Activated T-cell treated with anti-CD3 and anti-CD28 coated beads, Interleukin-2, amount 50 U/mL, for 48 hours (primary cell): ENCODE measurements at regions not wholly inside any gene's neighbourhood (a gene's known extent, or its start where the extent isn't known, plus 50 kb on each side); places are given as distances from the start of the nearest gene placed in this dataset.
"Not testable (repeated sequence)": the region's sequence is repeated elsewhere in the genome, so short reads cannot be mapped to it uniquely, and the experiment has no call there.

ENCODE experiments used
- DNase-seq, 2 experiments: peaks; one replicate each; pipeline ENCODE4 v3.0.0-alpha.2; 2020

DNA sequence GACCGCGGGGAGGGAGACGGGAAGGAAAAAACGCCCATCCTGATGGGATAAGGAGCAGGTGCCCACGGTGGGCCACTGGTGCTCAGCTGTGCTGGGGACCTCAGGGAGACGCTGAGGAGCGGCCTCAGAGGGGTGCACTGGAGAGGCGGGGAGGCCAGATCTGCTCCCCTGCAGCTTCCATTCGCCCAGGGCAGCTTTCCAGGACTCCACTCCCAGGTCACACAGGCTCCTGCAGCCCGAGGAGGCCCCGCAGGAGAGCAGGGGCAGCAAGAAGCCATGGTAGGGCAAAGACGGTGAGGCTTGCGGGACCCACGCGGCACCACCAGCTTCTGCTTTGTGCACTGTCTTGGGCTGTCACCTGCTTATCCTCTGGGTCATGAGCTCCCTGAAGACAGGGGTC is 82.5 kb upstream of the SULF2 start:
- no peak for DNase-seq

DNA sequence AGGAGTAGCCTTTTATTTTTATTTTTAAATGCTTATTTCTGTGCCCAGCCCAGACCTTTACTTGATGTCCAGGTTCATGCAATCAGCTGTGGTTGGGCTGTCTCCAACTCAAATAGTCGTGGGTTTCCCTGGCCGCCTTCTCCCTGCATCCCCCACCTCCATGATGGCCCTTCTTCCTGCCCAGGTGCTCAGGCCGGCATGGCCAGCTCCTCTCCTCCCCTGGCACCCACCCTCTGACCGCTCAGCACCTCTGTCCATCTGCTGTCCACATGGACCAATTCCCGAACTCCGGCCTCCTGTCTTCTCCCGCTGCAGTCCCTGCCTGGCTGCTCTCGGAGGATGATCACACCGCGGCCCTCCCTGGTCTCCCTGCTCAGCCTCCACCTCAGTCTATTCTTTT is 81.2 kb upstream of the SULF2 start:
- no peak for DNase-seq

DNA sequence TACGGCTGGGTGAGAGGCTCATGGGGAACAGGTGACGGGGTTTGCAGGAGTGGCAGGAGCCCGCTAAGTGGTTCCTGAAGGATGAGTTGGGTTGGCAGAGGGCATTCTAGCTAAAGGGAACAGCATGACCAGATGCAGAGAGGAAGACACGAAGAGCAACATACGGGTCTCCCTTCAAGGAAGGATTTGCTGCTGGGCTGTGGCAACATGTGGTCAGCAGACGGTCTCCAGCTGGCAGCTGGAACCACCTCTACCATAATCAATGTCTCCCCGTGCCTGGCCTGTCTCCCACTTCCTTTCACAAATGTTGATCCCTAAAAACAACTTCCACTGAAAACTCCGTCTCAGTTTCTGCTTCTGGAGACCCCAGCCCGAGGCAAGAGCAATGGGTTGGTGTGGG is 80.6 kb upstream of the SULF2 start:
- no peak for DNase-seq

DNA sequence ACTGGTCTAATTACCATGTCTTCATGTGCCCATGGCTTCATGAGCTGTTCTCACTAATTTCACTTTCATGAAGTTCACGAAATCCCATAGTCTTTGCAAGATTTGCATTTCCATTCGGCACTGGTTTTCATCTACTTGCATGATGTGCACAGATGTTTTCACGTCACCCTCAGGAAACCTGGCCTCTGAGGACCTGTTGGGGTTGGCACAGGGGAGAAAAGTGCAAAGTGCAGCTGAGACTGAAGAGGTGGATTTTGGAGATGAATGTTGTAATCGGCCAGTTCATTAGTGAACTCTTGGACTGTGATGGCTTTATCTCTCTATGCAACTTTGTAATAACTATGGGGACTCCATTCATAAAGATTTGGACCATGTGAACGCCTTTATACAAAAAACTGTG is 80.2 kb upstream of the SULF2 start:
- DNase-seq = no peak

DNA sequence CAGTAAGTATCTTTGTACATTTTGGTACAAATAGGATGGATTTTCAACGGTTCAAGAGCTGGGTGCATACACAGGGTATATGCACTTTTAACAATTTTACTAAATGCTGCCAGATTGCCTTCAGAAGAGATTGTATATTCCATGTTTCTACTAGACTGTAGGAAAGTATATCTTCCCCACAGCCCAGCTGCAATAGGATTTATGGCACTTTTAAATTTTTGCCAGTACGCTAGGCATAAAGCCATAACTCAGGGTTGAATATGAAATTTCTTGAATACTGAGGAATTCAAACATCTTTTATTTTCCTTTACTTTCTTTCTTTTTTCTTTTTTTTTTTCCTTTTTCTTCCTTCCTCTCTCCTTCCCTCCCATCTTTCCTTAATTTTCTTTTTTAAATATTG is 78.7 kb upstream of the SULF2 start:
- DNase-seq = no peak

DNA sequence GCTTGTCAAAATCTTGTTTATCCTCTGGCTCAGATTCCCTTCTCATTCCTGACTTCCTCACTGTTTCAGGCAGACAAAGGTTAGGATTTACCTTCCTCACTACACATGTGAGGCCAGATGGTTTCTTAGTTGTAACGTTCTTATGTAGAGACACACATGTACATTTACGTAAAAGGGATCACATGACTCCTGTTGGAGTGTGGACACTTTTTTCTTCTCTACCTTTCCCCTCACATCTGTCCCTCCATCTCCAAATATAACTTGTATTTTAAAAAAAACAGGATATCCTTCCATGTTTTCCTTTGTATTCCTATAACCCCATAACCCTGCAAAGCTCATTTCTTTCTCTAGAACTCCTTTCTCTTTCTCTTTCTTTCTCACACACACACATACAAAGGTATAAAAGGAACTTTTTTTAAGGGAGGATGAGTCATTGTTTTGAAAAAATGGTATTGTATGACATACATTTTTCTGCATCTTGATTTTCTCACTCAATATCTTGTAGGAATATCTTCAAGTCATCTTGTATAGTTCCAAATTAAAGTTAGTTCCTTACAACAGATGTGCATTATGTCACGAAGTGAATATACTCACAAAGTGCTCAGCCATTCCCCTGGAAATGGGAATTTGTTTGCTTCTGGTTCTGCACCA is 78.2 kb upstream of the SULF2 start:
- no peak for DNase-seq

DNA sequence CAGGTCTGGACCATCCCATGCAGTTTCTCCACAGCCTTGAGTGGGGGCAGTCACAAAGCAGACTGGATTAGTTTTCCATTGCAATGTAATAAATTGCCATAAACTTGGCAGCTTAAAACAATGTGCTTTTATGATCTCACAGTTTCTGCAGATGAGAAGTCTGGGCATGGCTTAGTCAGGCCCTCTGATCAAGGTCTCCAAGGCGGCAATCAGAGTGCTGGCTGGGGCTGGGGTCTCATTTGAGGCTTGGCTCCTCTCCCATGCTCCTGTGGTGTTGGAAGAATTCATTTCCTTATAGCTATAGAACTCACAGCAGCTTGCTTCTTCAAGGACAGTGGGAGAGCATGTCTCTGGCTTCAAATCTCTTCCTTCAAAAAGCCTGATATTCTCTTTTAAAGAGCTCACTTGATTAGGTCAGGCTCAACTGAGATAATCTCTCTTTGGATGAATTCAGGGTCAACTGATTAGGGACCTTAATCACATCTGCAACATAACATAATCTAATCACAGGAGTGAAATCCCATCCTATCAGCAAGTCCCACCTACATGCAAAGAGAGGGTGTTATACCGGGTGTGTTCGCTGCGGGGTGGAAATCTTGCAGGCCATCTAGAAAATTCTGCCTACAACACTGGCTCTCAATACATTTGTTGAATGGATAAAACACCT is 77.4 kb upstream of the SULF2 start:
- DNase-seq = no peak

DNA sequence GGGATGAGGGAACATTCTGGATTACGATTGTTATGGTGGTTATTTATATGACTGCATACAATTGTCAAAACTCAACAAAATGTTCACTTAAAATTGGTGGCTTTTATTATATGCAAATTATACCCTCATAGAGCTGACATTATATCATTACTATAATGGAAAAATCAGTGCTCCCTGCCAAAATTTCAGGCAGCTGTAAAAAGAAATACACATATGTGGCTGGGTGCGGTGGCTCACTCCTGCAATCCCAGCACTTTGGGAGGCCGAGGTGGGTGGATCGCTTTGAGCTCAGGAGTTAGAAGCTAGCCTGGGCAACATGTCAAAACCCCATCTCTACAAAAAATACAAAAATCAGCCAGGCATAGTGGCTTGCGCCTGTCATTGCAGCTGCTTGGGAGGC is 75.8 kb upstream of the SULF2 start:
- DNase-seq = no peak

DNA sequence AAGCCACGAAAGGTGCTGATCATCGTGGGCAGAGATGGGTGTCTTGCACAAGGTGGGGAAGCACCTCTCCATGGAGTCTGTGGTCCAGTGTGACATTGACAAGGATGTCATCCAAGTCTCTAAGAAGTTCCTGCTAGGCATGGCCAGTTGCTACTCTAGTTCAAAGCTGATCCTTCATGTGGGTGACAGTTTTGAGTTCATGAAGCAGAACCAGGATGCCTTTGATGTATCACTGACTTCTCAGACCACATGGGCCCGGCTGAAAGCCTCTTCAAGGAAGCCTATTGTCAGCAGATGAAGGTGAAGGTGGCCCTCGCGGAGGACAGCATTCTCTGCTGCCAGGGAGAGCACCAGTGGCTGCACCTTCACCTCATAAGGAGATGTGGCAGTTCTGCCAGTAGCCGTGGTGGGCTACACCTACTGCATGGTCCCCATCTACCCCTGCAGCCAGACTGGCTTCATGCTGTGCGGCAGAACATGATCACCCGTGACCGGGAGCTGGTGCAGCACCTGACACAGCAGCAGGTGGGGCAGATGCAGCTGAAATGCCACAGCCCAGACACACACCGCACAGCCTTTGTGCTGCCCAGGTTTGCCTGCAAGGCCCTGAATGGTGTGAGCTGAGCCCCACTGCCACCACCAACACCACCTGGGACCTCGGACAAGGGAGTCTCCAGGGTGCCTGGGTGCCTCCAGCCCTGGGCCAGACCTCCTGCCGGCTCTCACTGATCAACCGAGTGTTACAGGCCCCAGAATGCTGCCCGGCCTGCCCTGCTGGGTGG is 75.0 kb upstream of the SULF2 start:
- no peak for DNase-seq

DNA sequence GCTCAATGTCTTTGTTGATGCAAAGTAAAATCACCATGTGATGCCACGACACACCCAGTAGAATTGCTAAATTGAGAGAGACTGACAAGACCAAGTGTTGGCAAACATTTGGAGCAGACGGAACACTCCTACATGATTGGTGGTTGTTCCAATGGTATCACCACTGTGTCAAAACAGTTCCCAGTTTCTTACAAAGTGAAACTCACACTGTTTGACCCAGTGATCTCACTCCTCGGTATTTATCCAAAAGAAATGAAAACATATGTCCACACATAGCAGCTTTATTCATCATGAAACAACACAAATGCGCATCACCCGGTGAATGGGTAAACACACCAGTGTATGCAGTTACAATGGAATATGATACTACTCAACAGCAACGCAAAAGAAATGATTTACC is 74.0 kb upstream of the SULF2 start:
- no peak for DNase-seq

DNA sequence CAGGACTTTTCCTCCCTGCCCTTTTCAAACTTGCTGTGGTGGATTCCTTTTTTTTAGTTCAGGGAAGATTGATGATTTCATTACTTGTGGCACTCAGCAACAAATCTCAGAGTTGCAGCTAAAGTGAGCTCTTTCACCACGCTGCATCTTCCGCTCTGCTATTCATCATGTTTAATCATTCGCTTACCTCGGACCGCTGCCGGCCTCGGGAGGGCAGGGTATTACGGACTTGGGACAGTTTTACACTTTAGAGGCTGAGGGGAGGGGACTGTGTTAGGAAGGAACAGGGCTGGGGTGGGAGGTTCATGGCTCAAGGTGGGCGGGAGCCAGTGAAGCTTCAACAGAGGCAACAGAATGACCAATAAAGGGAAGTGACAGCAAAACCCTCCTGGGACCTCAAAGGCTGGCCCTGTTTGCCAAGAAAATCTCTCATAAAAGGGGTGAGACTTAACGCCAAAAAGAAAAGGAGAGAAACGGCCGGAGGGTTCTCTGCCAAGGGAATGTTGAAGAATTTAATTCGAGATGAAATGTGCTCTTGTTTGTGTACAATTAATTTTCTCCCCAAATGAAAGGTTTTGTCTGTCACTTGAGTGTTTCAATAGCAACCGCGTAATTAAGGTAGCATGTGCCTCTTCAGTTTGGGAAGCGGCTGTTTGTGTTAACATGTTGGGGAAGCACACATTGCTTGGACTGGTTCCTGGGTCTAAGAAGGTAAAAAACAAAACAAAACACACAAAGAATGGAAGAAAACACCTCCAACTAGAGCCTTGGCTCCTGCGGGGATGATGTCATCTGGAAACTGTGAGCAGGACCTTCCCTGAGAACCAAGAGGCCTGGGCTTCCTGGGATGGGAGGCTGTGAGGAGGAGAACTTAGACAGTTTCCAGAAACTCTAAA is 72.5 kb upstream of the SULF2 start:
- DNase-seq = no peak

DNA sequence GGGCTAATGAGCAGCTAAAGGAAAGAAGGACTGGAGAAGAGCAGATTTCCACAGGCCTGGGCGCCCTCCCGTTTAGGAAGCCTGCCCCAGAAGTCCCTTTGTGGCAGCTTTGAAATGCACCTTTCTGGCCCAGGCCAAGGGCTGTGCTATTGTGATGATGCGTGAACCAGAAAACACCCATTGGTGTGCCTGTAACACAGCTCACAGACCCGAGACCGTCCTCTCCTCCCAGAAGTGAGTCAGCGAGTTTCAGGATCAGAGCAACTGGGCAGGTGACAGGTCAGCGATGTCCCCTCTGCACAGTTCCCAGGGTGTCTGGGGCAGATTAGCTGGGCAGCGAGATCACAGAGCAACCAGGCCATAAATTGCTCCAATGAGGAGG is 71.9 kb upstream of the SULF2 start:
- DNase-seq = no peak

DNA sequence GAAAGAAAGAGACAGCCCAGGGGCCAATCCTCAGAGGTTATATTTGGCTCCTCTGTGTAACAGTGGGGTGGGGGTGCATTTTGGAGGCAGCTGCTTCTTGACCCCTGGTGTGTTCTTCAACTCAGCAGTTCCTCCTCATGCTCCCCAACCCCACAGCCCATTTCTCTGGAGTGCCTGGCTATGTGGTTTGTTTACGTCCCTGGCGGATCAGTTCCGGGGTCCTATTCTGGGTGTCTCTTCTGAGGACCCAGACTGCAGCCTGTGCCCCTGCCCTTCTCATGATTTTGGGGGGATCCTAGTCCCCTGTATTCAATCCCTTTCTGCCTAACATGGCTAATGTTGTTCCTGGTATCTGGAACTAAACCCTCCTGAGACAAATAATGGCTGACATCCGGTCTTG is 70.5 kb upstream of the SULF2 start:
- no peak for DNase-seq

DNA sequence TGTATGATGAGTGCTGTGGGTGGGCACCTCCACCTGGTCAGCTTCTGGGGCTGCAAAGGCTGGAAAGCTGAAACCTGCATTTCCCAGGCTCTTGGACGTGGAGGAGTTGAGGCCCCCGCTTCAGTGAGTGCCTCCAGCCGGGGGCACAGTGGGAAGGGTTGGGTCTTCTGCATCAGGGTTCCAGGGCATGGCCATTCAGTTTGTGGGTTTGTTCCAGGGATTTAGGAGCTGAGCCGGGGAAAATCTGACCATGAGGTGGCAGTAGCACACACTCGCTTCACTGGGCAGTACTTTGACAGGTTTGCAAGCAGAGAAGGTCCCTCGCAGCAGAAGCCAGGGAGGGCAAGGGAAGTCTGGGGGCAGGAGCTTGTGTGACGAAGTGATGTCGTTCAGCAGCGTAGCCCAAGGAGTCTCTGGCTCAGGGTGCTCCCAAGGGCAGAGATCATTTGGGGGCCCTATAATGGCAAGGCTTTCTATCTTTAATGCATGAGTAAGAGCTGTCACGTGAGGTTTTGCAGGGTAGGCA is 69.5 kb upstream of the SULF2 start:
- no peak for DNase-seq

DNA sequence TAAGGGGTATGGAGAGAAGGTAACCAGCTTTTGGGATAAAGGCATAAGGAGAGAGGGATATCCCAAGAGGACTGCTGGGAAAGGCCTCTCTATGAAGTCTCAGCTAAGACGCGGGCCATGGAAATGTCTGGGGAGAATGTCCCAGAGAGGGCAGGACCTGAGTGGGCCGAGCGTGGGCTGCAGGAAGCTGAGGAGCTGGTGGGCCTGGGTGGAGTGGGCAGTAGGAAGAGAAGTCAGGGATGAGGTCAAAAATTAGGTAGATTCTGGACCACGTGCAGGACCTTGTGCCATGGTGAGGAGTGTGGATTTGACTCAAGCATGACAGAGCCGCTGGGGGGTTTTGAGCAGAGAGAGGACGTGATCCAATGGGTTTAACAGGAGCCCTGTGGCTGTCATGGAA is 66.5 kb upstream of the SULF2 start:
- no peak for DNase-seq

DNA sequence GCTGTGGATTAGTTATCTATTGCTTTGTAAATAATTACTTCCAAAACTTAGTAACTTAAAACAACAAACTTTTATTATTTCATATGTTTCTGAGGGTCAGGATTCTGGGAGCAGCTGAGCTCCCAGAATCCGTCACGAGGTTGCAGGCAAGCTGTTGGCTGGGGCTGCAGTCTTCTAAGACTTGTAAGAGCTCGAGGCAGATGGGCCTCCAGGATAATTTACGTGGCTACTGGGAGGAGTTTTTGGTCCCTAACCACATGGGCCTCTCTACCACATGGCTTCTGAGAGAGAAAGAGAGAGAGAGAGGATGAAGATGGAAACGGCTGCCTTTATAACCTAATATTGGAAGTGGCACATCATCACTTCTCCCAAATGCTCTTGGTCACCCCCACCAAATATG is 64.9 kb upstream of the SULF2 start:
- no peak for DNase-seq

DNA sequence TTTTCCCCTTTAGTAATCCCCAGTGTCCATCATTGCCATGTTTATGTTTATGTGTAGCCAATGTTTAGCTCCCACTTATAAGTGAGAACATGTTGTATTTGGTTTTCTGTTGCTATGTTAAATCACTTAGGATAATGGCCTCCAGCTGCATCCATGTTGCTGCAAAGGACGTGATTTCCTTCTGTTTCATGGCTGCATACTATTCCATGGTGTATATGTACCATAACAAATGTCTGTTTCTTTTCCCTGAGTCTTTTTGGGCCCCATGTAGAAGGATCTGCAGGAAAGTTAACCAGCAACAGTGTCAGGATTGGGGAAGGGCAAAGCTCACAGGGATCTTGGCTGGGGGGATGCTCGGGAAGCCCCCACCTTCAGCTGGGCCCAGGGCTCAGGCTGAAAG is 64.3 kb upstream of the SULF2 start:
- DNase-seq = no peak

DNA sequence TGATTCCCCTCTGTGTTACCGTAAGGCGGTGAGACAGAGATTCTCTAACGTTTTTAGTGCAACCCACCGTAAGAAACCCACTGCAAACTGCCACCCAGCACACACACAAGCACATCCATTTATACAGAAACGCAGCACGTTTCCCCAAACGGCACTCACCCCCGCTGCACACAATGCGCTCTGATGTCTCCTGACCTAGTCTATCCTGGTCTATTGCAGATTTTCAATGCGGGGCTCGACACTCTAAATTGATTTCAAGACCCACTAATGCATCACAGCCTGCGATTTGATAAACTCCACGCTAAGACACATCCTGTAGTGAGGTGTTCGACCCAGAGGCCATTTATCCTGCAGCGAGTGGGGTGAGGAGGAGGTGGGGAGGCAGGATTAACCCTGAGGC is 63.7 kb upstream of the SULF2 start:
- DNase-seq = no peak

DNA sequence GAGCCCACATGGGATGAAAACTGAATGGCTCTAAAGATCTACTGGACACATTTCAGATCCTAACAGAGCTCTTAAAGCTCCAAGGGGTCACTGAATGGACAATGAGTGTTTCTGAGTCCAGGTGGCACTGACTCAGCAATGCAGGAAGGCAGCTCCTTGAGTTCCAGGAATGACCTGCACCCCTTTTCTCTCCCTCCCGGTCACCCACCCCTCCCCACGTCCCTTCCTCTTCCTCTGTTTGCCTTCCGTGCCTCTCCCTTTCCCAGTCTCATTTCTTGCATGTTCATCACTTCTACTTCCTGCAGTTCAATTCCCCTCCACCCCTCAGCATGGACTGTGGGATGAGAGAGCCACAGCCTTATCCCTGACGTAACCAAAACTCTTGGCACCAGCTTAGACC is 63.3 kb upstream of the SULF2 start:
- DNase-seq = not testable (repeated sequence)

DNA sequence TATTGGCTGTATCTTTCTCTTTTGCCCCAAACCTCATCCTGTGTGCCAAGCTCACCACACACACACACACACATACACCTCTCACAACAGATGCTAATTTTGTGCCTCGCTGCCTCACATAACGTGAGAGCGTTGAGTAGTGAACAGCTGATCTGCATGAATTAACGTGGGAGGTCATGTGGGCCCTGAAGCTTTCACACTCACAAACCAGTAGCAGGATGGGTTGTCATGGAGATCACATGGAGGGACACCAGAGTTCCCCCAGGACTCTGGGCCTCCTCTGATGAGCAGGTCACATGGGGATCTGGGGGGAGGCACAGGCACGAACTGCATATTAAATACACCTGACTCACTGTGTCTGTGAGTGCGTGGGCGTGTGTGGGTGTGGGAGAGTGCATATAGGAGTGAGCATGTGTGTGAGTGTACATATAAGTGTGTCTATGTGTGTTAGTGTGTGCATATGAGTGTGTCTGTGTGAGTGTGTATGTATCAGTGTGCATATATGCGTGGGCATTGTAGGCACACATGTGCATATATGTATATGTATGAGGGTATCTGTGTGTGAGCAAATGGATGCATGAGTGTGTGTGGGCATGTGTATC is 62.7 kb upstream of the SULF2 start:
- no peak for DNase-seq

DNA sequence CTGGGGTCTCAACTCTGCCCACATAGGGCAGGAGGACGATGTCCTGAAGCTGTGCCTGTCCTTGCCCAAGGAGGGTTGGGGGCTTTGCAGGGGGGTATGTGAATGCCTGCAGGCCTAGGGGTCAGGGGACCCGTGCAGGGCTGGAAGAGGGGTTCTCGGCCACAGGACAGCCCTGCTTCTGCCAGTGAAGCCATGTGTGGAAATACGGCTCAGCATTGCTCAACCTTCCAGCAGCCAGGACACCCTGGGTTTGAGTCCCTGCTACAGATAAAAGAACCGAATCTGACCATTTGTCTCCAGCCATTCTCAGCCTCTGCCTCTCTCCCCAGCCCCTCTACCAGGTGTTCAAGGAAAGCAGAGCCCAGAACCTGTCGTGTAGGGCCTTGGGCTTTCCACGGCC is 61.9 kb upstream of the SULF2 start:
- DNase-seq = not testable (repeated sequence)

DNA sequence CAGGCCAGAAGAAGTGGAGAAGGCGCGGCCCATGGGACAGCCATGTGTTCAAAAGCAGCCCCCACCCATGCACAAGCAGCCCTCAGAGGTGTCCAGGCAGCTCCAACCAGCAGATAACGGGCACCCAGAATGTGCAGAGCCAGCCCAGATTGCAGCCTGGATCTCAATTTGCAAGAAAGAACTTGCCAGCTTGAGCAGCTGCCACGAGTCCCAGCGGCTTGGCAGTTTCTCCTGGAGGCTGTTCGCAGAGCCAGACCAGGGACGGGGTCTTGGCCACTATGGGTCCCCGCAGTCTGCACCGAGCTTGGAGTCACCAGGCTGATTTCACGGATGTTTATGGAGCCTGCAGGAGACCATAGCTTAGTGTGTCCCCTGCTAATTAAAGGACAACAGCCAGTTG is 61.4 kb upstream of the SULF2 start:
- DNase-seq = not testable (repeated sequence)
